Activated naive CD8-positive, alpha-beta T cell treated with anti-CD3 and anti-CD28 coated beads, Interleukin-2, amount 50 U/mL, for 16 hours (primary cell): ENCODE measurements at regions not wholly inside any gene's neighbourhood (a gene's known extent, or its start where the extent isn't known, plus 50 kb on each side); places are given as distances from the start of the nearest gene placed in this dataset.

ENCODE experiments used
- DNase-seq: peaks from one replicate; pipeline ENCODE4 v3.0.0-alpha.2; 2020; ENCODE audit warnings: low read depth, low spot score

DNA sequence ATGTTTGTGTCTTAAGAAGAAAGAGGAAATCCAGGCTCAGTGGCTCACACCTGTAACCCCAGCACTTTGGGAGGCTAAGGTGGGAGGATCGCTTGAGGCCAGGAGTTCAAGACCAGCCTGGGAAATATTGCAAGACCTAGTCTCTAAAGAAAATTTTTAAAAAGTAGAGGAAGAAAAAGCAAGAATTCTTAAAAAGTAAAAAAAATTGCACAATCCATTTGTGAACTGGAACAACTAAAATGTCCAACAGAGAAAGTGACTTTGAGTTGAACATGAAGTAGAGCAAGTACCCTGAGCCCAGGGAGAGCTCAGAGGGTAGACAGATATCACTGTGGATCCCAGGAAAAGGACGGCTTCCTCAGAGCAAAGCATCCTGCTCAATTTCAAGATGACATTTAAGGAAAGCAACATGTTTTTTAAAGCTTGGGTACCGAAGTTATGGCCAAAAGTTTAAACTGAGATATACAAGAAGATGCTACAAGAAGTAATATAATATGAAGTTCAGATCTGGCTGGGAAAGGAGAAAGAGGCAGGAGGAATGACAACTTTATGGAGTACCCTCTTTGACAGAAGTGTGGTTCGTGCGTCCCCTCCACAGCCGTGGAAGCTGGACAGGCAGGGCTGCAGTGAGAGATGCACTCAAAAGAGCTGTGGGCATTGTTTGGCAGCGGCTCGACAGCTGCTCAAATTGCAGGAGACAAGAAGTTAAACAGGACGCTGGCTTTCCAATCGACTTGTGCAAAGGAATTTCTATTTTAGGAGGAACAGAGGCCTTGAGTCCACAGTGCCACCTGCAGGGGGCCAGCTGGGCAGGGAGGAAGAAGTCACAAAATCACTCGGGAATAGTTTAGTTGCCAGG, 201.3 kb downstream of the JCAD start:
- DNase-seq = no peak

DNA sequence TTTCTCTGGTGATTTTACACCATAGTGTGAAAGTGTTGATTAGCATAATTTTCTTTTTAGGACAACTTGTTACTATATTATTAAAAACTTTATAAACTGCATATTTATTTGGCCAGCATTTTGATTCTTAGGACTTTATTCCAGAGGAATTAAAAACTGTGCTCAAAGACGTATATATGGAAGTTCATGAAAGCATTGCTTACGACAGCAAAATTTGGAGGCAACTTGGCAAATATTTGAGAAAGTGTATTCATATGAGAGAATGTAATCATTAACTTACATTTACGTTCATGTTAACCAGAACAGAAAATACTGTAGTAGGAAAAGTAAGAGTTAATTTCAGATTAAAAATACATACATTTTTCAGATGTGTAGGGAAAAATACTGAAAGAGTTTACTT, 203.1 kb downstream of the JCAD start:
- no peak for DNase-seq

DNA sequence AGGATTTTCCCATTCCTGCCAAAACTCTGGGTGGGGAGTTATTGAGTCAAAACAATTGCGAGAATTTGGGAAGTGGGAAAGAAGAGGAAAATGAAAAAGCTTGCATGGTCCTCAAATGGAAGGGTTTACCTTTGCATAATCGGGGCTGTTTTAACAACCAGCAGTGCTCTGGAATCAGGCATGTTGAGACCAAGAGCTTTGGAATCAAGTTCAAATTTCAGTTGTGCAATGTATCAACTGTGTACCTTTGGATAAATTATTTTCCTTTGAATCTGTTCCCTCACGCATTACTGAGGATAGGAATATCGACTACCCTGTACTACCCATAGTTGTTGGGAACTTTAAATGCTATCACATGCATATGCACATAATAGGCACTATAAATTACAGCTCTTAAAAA, 205.5 kb downstream of the JCAD start:
- DNase-seq = no peak

DNA sequence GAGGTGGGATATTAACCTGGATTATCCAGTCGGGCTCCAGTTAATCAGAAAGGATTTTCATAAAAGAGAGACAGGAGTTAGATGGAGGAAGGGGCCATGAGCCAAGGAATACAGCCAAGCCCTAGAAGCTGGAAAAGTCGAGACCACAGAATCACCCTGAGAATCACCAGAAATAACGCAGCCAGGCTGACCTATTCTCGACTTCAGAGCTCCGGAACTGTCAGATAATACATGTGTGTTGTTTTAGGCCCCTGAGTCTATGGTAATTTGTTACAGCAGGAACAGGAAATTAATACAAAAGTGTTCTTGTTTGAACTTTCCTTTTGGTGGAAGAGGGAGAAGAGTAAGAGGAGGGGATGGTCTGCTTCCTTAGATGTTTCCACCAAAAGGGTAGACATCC, 208.1 kb downstream of the JCAD start:
- no peak for DNase-seq

DNA sequence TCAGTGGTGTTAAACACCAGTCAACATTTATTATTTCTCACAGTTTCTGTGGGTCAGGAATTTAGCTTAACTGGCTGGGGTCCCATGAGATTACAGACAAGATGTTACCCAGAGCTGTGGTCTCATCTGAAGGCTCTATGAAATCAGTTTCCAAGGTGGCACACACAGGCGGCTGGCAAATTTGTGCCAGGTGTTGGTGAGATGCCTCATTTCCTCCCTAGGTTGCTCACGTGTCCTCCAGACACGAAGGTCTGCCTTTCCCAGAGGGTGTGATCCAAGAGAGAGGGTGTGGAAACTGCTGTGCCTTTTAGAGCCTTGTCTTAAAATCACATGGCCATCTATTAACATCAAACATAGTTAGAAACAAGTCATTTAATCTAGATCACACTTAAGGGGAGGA, 209.0 kb downstream of the JCAD start:
- no peak for DNase-seq

DNA sequence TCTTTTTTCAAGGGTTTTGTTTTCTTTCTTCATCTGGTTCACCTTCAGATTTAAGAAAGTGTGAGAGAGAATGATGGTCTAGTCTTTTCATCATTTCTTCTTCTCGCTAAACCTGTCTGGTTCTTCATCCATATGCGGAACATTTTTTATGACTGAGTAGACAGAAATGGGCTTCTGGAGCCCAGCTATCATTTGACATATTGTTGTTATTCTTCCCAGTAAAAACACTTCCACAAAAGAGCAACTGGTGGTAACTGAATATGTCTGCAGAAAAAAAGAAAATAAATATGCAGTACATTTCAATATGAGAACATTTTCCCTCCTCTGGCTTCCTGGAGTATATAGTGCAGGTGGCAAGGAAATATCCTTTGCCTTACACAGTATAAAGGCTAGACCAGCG, 209.5 kb downstream of the JCAD start:
- no peak for DNase-seq

DNA sequence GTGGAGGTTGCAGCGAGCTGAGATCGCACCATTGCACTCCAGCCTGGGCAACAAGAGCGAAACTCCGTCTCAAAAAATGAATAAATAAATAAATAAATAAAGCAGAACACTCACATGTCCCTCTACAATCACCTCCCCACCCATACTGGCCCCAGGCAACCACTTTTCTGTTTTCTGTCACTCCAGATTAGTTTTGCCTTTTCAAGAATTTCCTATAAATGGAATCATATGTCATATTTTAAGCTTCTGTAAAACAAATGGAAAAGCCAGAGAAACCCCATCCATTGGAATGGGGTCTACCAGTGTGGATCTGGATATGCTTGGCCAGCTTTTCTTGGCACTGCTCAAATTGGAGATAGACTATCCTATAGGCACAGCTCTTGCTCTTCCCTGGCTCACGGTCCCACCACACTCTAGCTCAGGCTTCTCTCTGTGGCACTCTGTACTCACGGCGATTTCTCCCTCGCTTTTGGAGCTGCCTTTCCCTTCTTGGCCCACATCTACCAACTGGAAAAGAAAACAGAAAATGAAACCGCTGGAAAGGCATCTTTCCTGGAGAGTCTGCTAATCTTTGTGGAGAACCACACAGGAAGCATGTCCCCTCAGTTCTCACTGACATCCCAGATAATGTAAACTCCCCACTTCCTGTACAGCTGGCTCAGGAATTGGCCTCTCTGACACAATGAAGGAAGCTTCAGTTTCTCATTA, 210.1 kb downstream of the JCAD start:
- DNase-seq = no peak

DNA sequence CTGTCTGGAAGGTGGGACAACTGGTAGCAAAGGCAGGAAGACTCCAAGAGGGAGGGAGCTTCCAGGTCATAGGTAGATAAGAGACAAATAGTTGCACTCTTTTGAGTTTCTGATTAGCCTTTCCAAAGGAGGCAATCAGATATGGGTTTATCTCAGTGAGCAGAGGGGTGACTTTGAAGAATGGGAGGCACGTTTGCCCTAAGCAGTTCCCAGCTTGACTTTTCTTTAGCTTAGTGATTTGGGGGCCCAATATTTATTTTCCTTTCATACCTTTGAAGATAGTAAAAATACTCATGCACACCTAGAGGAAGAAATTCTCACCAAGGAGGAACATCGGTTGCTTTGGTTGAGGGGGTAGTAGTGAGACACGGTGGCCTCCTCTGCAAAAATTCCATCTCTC, 212.1 kb upstream of the SVIL start:
- DNase-seq = no peak

DNA sequence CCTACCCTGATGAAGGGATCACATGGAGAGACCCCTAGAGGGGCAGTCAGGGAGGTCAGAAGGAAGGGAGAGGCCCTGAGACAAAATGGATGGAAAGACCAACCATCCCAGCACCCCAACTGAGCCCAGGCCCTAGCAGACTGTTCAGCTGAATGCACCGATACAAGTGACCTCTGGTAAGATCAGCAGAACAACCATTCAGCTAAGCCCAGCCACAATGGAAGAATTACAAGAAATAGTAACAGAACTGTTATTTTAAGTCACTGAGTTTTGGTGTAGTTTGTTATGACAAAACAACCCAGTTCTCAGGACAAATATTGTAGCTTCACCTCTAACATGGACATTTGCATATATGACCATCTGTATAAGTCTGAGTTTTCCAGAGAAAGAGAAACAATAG, 210.4 kb upstream of the SVIL start:
- no peak for DNase-seq

DNA sequence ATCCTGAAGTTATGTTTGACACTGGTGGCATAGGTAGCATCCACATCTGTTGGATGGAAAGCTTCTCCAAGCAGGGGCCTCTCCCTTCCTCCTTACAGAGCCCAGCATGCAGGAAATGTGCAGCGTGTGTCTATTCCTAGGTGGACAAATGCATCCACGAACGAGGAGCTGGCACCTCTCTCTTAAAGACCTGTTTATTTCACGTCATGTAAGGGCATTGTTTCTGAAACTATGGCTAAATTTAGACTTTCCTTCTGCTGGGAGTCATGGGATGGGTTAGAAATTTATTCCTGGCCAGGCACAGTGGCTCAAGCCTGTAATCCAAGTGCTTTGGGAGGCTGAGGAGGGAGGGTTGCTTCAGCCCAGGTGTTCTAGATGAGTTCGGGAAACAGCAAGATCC, 208.4 kb upstream of the SVIL start:
- no peak for DNase-seq

DNA sequence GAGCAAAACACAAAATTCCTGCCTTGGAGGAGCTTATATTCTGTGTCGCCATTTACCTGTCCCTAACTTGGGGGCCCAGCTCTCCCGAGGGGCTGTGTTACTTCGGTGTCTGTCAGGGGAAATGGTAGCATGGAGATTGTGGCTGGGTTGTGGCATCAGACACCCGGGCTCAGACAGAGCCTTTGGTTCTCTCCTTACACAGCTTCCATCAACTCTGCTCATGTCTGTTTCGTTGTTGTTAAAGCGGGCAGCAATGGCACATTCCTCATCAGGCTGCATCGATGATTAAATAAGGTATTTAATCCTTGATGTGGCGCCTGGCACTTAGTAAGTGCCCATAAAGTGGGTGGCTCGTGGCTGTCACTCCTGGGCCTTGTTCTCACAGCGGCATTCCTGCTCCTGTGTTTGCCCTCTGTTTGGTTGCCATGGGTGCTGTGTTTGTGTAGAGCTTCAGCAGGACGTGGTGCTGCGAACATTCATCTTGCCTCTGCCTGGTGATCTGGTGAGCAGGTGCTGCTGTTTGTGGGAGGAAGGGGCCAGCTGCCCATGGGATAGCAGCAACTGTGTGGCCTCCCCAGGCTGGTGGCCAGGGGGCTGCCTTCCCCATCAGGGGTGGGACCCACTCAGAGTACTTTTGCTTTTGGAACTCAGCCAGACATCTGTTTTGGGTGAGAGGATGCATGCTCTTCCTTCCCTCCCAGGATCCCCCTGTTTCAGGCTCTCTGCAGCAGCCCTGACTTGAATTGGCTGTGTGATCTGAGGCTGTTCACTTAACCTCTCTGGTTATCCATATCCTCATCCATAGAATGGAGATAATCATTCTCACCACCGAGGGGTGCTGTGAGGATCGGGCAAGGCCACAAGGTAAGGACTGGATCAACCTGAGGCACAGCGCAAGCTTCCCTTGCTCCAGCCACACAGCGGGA, 207.2 kb upstream of the SVIL start:
- DNase-seq = no peak

DNA sequence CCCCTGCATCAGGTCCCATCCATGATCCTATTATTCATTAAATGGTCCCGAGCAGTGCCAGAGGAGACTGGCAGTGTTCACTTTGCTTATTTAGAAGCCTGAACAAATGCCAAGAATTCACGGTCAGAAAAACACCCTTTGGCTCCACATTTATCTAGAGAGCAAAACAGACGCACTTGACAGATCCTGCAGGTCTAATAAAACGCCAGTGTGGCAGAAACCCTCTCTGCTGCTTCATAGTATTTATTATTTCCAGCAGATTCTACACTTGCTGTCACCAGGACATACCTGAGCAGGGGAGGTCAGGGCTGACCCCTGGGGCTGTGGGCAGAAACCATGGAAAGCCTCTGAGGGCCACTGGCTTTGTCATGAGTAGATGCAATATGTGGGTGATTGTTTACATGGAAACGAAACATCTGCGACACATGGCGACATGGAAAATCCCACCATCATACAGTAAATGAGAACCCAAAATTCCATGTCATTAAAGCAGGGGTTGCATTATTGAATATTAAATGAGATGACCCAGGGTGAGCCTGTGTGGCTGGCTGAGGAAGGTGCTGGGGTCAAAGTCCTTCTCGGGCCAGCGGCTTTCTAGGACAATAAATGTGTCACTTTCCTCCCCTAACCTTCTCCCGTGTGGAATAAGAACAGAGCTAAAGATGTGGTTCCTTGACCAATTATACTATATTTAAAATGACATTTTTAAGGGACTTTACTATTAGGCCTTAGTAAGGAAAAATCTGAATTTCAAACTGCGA, 205.9 kb upstream of the SVIL start:
- no peak for DNase-seq

DNA sequence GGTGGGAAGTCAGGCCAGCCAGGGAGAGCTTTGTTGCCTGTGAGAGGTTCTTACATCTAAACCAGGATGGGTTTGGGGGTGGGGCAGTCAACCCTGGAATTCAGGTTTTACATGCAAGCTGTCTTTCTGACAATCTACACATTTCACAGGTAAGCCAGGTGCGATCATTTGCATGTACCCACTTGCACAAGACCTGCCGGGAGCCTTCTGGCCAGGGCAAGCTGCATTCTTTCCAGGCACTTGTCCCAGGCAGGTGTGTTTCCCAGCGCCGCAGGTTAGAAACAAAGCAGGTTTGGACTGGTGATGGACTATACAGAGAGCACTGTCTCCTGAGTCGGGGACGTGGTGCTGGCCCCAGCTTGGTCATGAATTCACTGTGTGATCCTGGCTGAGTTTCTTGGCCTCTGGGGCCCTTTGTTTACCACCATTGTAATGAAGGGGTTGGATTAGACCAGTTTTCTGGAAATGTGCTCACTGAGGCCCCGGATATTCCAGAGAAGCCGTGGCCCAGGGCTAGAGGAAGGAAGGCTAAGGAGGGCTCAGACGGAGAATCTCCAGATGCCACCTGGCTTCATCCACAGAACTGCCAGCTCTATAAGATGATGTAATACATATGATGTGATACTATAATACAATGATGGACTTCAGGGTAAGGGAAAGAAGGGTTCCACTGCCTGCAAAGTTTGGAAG, 205.2 kb upstream of the SVIL start:
- no peak for DNase-seq

DNA sequence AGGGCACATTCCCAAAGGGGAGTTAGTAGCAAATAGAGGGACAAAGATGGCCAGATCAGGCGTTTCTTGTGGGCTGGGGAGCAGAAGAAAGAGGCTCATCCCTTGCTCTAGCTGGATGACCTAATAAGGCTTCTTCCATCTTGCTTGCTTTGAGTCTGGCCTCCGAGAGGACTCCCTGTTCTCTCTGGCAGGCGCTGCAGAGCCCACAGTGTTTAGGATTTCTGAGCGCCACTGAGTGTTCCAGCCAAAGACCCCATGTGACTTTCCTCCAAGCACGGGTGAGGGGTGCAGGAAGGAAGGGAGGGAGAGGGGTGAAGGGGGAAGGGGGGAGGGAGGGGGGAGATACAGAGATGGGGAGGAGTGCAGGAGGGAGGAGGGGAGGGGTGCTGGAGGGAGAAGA, 203.8 kb upstream of the SVIL start:
- DNase-seq = no peak

DNA sequence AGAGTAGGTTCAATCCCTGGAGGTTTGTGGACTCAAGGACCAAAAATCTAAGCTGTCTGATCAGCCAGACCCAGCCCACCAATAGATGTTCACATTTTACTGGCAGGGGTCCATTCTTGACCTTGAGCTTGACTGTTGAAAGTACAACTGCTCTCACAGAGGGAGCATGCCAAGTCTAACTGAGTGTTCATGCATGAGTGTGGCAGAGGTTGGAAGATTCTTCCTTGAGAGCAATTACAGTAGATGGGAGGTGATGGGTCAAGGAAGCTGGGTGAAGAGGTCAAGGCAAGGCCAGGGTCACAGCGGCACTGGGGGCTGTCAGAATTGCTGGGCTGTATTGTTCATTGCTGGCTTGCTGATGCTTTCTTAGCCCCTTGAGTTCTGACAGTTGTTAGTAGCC, 202.8 kb upstream of the SVIL start:
- DNase-seq = no peak

DNA sequence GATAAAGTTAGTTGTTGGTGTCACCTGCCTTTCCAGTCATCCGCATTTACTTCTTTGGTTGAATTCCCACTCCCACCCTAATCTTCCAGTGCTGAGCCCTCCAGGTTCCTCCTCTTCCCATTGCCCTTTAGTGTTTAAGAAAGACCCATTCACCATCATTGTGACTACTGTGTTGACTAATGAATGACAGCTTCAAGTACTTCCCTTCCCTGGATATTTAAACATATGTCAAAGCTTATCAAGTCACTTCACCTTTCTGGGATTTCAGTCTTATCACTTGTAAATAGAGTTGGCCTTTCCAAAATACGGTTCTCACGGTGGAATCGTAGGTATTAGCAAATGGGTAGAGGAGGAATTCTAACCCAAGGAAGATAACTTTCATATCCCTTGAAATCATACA, 201.6 kb upstream of the SVIL start:
- no peak for DNase-seq

DNA sequence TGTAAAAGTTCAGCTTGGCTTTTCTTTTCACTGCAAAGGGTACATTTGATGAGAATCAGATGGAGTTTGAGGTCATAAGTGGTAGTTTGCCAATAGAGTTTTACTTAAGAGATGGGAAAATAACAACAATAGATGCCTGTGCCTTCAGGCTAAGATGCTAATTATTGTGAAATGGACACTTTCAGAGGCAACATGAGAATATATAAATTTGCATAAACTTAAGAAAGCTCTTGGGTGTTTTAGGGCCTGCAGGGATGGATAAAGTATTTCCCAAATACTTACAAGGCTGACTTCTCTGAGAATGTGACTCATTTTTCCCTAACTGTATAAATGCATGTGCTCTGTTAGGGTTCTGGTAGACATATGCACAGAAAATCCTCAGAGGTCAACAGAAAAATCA, 200.3 kb upstream of the SVIL start:
- DNase-seq = no peak

DNA sequence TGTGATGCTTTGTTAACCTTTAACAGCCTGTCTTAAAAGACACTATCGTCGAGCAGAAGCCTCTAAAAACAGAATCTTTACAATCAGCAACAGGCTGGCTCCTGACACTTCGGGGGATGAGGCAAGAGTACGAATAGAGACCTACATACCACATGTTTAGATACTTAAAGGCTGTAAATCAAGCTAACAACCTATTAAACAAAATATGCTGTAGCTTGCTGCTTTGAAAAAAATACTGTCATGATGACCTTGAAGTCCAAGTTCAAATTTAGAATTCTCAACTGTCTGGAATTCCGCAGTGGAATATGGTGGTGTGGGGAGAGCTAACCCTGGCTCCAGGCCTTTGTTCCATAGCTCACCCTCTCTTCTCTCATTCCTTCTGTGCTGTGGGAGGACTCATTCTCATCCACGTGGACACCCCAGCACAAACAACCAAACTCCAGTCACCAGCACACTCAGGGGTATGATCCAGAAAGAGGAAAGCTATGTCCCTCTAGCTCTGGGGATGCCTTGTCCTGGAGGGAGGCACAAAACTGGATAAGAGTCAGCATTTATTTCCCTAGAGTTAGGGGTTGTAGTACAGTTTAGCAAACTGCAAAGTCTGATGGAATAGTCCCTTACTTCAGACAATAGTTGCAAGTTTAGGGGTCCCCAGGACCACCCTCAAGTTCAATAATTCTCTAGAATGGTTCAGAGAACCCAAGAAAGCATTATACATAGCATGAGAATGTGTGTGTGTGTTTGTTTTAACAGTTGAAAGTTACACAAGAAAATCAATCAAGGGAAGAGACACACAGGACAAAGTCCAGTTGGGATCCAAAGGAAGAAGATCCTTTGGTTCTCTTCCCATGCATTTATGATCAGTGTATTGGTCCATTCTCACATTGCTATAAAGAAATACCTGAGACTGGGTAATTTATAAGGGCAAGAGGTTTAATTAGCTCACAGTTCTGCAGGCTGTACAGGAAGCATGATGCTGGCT, 196.1 kb upstream of the SVIL start:
- DNase-seq = no peak

DNA sequence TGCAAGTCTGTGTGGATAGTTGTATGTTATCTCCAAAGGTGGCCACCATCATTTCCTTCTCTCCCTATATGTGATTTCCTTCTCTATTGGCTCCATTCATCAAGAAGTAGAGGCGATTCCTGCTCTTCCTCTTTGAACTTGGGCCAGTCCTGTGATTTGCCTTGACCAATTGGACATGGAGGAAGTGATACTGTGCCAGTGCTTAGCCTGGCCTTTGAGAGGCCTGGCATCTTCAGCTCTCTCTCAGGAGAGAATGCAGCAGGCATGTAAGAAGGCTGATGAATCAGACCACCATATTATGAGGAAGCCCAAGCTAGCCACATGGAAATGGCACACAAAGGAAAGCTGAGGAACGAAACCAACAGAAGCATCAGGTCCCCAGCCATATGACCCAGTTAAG, 195.0 kb upstream of the SVIL start:
- DNase-seq = no peak

DNA sequence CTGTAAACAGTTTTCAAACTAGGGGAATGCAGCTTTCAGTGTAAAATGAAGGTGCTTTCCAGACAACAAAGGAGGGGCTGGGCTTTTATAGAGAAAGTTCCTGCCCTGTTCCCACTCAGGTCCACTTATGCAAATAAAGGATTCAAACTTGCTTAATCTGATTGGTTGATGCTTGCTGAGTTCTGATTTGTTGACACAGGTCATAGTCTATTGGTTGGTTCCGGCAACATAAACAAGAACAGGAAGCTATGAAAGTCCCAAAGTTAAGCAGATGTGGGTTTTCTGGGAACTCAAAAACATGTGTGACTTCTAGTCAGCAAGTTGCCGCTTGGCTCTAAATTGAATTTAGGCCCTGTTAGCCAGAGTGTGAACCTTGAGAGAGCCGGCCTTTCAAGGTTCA, 194.2 kb upstream of the SVIL start:
- no peak for DNase-seq
